ENCODE measurements at regions not wholly inside any gene's neighbourhood (a gene's known extent, or its start where the extent isn't known, plus 50 kb on each side); places are given as distances from the start of the nearest gene placed in this dataset.

GRCh38 chr6:147046141-147046877 is 157.9 kb upstream of the STXBP5 start:
- no peak for DNase-seq

- no peak for DNase-seq
Measured at GRCh38 chr6:147048930-147049329, 155.3 kb upstream of the STXBP5 start.

DNA sequence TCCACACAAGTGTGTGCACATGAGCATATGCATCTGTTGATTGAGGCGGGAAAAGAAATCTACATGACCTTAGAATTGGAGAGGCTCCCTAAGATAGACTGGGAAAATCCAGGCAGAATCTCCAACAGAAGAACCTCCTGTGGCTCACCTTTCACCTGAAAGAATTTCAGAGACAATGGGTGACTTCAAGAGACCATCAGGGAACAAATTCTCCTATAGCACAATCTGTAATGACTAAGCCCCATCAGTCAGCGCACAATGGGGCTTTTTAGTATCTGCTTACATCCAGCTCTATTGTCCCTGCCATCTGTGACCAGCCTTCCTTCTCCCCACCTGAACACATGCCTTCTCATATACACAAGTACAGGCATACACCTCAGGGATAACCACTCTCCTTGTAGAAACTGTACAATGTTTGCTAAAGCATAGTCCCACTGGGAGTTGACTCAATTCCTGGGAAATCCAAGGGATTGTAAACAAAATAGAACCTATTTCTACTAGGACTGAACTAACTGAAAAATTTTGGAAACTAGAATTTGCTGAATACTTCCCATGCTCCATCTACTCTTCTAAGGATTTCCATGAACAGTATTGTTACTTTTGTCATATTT is 150.8 kb upstream of the STXBP5 start:
- DNase-seq = no peak

GRCh38 chr6:147054158-147054557 is 150.1 kb upstream of the STXBP5 start:
- peak; percentile 18 for DNase-seq

GRCh38 chr6:147054871-147055270 is 149.3 kb upstream of the STXBP5 start:
- DNase-seq = no peak

GRCh38 chr6:147055821-147056392 is 148.3 kb upstream of the STXBP5 start:
- no peak for DNase-seq

- DNase-seq = no peak
Measured at GRCh38 chr6:147057188-147057587, 147.0 kb upstream of the STXBP5 start.

DNA sequence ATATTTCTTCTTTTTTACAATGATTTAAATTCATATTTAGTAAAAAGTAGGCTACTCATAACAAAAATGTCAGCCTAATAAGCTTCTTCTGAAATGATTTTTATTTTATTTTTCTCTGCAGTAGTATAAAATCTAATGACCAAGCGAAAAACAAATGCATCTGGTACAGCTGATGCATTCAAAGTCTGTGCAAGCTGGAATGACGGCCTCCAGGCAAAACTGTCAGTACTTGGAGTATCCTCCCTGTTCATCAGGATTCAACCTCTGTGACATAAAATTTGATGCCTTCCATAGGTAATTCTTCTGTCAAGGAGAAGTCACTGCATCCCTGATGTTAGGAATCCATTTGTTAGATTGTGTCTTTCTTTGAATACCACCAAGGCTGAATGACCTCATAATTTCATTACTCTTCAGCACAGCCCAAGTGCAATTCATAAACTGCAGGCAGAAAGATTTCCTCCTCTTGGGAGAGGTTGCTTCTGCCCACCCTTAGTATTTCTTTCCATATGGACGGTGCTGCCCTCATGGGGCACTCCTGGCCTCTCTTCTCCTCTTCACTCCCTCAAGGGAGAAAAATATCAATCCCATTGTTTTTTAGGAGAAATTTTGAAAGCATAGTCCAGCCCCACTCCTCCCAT is 146.4 kb upstream of the STXBP5 start:
- no peak for DNase-seq

DNA sequence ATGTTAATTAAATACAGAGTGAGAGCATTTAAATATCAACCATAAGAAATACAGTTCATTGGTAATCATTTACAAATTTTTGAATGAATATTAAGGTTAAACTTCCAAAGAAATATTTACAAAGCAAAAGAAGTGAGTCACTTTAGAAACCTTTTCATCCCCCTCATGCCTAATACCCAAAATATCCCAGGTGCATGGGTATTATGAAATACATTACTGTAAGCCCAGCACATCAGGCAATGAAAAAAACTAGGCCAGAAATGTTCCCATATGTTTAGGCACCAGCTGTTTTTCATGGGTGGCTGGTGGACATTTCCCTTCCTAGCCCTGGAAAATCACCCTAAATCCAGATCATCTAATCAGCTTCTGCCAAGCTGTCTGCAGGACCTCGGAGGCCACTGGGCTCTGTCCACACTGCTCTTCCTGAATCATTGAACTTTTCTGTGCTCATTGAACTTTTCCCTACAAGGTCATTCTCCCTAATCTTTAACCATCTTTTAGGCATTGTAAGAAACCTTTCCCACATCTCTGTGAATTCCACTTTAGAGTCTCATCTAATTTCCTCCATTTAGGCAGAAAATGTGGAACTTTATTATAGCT is 145.3 kb upstream of the STXBP5 start:
- DNase-seq = no peak

- peak; percentile 31 for DNase-seq
Measured at GRCh38 chr6:147060636-147061035, 143.6 kb upstream of the STXBP5 start.

- no peak for DNase-seq
Measured at GRCh38 chr6:147061252-147061651, 143.0 kb upstream of the STXBP5 start.

GRCh38 chr6:147063469-147064031 is 140.7 kb upstream of the STXBP5 start:
- no peak for DNase-seq

DNA sequence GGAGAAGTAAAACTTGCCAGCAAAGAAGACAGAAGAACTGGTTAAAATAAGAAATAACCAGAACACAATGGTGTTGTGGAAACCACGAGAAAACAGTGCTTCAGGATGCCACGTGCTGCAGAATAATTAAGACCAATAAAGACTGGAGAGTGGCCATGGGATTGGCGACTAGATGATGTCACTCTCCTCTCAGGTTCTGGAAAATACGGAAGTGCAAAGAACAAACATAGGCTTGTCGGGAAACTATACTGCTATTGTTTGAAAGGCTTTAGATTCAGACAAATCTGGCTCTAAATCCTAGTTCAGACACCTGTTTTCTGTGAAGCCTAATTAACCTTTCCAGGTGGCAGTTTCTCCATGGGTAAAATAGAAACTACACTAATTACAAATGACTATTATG is 138.4 kb upstream of the STXBP5 start:
- DNase-seq = peak; percentile 91

DNA sequence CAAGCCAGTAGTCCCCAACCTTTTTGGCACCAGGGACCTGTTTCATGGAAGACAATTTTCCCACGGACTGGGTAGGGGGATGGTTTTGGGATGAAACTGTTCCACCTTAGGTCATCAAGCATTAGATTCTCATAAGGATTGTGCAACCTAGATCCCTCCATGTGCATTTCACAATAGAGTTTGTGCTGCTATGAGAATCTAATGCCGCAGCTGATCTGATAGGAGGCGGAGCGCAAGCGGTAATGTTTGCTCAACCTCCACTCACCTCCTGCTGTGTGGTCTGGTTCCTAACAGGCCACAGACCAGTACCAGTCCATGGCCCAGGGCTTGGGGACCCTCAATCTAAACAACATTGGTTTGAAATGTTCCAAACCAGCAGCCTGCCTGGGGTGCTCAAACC is 137.0 kb upstream of the STXBP5 start:
- DNase-seq = no peak

DNA sequence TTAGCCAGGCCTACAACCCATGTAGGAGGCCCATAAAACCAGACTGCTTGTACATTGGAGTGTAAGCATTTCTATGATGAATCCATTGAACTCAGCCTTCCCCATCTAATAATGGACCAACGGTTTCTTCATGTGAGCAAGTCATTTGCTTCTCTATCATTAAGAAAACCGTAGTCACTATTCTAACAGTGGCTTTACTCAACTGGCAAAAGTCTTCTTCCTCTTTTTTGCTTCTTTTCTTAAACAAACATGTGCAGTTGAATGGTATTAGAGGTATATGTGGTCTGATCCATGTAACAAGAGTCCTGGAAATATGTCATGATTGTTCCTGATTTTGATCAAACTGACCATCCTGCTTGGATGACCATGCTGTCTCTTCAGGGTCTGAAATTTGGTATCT is 132.4 kb upstream of the STXBP5 start:
- DNase-seq = no peak

- DNase-seq = no peak
Measured at GRCh38 chr6:147075381-147075780, 128.8 kb upstream of the STXBP5 start.

DNA sequence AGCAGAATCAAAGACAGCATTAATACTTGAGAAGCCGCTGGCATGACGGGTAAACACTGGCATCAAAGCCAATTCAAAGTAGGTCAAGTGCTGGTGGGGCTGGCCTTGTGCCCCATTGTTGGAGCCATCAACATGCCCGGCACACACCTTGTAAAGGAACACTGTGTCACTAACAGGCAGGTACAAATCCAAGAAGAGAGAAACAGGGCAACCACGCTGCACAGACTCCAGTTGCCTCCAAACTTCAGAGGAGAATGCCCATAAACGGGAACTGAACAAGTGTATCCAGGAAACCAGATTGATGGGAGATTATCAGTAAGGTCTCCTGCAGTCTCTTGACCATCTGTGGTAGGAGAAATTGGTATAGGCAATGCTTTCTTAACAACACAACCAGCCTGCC is 127.0 kb upstream of the STXBP5 start:
- peak; percentile 77 for DNase-seq

GRCh38 chr6:147078106-147078505 is 126.1 kb upstream of the STXBP5 start:
- DNase-seq = no peak

DNA sequence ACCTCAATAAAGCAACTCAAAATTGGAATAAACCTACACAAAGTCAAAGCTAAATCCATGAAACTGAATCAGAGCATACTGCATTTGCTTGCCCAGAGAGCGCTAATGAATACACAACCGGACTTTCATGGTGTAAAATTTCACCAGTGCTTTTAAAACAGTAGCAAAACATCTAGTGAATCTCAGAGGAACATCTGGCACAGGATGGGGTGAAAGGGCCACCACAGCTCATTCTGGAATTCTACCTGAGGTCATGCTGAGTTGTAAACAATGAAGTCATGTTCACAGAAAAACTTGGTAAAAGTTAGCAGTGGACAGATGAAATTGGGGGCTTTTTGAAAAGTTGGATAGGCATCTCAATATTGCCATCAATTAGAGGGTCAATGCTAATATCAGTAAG is 125.6 kb upstream of the STXBP5 start:
- no peak for DNase-seq

DNA sequence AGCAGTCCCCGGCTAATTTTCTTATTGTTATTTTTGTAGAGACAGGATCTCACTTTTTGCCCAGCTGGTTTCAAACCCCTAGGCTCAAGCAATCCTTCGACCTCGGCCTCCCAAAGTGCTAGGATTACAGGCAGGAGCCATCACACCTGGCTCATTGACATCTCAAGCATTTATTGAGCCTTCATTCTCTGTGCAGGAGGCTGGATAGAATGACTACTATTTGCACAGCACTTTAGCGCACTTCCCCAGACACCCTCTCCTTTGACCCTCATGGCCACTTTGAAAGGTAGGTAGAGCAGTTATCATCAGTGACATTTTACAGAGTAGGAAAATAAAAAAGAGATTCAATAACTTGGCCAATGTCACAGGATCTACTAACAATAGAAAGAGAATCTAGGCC is 124.0 kb upstream of the STXBP5 start:
- peak; percentile 90 for DNase-seq

DNA sequence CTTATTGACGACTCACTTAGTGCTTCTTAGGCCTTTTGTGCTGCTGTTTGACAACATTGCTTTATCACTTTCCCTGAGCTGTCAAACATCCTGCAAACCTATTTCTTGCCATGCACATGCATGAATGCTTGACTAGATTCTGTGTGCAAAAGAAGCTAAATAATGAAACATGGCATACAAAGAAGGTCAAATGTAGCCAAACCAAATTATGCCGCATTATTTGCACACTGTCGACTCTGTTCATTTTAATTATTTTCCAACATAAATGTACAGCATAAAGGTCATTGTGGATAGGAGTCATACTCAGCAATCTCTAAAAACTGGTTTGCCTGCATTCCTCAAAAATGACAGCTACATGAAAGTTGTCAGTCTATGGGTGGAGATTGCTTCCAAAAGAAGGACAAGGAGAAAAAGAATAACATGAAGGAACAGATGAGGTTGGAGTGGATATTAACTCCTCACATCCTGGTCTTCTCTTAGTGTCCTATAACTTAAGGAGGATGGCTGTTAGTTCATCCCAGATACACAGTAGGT is 123.1 kb upstream of the STXBP5 start:
- no peak for DNase-seq

- no peak for DNase-seq
Measured at GRCh38 chr6:147087641-147088040, 116.6 kb upstream of the STXBP5 start.

DNA sequence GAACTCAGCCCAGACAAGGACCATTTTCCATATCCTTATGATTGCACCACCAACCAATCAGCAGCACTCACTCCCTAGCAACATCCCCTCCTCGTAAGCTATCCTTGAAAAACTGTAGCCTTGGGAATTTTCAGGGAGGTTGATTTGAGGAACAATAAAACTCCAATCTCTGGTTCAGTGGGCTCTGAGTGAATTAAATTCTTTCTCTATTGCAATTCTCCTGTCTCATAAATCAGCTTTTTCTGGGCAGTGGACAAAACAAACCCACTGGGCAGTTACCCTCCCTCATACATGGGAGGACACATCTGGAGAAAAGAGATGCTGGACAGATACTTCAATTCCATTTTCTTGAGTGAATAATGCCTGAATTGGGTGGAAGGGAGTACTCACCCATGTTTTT is 115.4 kb upstream of the STXBP5 start:
- DNase-seq = no peak
